ENCODE measurements at regions not wholly inside any gene's neighbourhood (a gene's known extent, or its start where the extent isn't known, plus 50 kb on each side); places are given as distances from the start of the nearest gene placed in this dataset.
A peak's percentile ranks its signal among the peaks of the same experiment; 100 is the strongest.

DNA sequence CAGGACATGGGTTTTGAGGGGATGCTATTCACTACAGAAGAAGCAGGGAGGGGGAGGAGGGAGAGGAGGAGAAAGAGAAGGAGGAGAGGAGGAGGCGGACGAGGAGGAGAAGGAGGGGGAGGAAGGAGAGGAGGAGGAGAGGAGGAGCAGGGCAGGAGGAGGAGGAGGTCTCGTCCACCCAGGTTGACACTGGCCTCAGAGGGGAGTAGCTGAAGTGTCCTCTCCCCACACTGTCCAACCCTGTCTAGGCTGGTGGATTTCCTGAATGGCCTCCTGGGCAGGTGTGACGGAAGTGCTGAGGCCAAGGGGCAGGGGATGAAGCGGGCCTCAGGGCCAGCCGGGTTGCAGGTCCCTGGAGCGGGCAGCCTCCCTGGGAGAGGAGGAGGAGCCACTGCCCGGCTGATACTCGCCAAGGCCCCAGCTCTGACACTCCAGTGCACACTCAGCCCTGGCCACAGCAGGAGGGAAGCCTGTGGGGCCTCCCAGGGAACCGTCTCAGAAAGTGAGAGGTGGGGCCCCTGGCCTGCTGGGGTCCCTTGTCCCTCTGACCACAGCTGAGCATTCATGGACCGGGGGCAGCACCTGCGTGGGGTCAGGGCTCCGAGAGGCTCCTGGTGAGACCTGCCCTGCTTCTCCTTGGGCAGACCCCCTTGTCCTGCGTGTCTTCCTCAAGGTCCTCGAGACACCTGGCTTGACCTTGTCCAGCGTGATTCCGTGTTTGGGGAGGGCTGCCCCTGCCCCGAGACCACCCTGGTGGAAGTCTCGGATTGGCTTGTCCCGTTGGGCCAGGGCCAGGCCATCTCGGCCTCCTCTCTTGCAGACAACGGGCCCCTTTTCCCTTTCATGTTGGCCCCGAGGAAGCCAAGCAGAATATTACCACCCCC, 200.6 kb upstream of the CIBAR2 start (continued):
- TF ChIP-seq IRF2 (CRISPR knock-in tag; IDR thresholded peaks at IDR 0.05) = 0 out of 2 replicates have a peak, but pooled peaks have one; percentile 36
- TF ChIP-seq HDAC1 (CRISPR knock-in tag; IDR thresholded peaks at IDR 0.05) = peak; percentile 63
- TF ChIP-seq, protein P1, sequence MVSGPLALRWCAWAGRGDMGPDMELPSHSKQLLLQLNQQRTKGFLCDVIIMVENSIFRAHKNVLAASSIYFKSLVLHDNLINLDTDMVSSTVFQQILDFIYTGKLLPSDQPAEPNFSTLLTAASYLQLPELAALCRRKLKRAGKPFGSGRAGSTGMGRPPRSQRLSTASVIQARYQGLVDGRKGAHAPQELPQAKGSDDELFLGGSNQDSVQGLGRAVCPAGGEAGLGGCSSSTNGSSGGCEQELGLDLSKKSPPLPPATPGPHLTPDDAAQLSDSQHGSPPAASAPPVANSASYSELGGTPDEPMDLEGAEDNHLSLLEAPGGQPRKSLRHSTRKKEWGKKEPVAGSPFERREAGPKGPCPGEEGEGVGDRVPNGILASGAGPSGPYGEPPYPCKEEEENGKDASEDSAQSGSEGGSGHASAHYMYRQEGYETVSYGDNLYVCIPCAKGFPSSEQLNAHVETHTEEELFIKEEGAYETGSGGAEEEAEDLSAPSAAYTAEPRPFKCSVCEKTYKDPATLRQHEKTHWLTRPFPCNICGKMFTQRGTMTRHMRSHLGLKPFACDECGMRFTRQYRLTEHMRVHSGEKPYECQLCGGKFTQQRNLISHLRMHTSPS (CRISPR knock-in tag; IDR thresholded peaks at IDR 0.05; ENCODE audit: low read depth) = 0 out of 2 replicates have a peak, but pooled peaks have one; percentile 58
- peak; percentile 26; the same call in 1 of the 2 replicates for TF ChIP-seq KDM2A (CRISPR knock-in tag; IDR thresholded peaks at IDR 0.05; ENCODE audit: borderline replicate concordance, low read depth)
- TF ChIP-seq, protein P2, sequence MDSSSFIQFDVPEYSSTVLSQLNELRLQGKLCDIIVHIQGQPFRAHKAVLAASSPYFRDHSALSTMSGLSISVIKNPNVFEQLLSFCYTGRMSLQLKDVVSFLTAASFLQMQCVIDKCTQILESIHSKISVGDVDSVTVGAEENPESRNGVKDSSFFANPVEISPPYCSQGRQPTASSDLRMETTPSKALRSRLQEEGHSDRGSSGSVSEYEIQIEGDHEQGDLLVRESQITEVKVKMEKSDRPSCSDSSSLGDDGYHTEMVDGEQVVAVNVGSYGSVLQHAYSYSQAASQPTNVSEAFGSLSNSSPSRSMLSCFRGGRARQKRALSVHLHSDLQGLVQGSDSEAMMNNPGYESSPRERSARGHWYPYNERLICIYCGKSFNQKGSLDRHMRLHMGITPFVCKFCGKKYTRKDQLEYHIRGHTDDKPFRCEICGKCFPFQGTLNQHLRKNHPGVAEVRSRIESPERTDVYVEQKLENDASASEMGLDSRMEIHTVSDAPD (CRISPR knock-in tag; IDR thresholded peaks at IDR 0.05) = no peak
- no peak for TF ChIP-seq TCF12 (IDR thresholded peaks at IDR 0.05)
- 0 out of 2 replicates have a peak, but pooled peaks have one; percentile 26 for TF ChIP-seq TCF12 (CRISPR knock-in tag; IDR thresholded peaks at IDR 0.05)
- TF ChIP-seq ZNF256 (CRISPR knock-in tag; conservative IDR thresholded peaks at IDR 0.05) = no peak
- TF ChIP-seq ZNF329 (CRISPR knock-in tag; IDR thresholded peaks at IDR 0.05; ENCODE audit: low read depth) = no peak
- peak; percentile 38; the same call in 1 of the 2 replicates for TF ChIP-seq ESRRA (CRISPR knock-in tag; IDR thresholded peaks at IDR 0.05; ENCODE audit: low read depth)
- TF ChIP-seq, protein P3, sequence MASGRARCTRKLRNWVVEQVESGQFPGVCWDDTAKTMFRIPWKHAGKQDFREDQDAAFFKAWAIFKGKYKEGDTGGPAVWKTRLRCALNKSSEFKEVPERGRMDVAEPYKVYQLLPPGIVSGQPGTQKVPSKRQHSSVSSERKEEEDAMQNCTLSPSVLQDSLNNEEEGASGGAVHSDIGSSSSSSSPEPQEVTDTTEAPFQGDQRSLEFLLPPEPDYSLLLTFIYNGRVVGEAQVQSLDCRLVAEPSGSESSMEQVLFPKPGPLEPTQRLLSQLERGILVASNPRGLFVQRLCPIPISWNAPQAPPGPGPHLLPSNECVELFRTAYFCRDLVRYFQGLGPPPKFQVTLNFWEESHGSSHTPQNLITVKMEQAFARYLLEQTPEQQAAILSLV (CRISPR knock-in tag; IDR thresholded peaks at IDR 0.05; ENCODE audit: borderline replicate concordance) = peak; percentile 57; the same call in 1 of the 2 replicates
- no peak; the same call in 1 of the 2 replicates for TF ChIP-seq NR2F6 (IDR thresholded peaks at IDR 0.05)
- peak; percentile 72 for TF ChIP-seq NR2F6 (CRISPR knock-in tag; IDR thresholded peaks at IDR 0.05)
- 0 out of 2 replicates have a peak, but pooled peaks have one; percentile 69 for TF ChIP-seq NRL (CRISPR knock-in tag; IDR thresholded peaks at IDR 0.05; ENCODE audit: borderline replicate concordance)
- TF ChIP-seq NFE2L1 (CRISPR knock-in tag; IDR thresholded peaks at IDR 0.05; ENCODE audit: borderline replicate concordance) = peak; percentile 34; the same call in 1 of the 2 replicates
- TF ChIP-seq ZNF768 (CRISPR knock-in tag; IDR thresholded peaks at IDR 0.05) = peak; percentile 11; the same call in 1 of the 2 replicates
